B cell (primary cell): ENCODE measurements at regions not wholly inside any gene's neighbourhood (a gene's known extent, or its start where the extent isn't known, plus 50 kb on each side); places are given as distances from the start of the nearest gene placed in this dataset.
"Not testable (repeated sequence)": the region's sequence is repeated elsewhere in the genome, so short reads cannot be mapped to it uniquely, and the experiment has no call there.

ENCODE experiments used
- ATAC-seq: fragments of 200-7000 bp; cut with Tn5 transposase; one replicate; pipeline ENCODE4 v1.10.0; 2021; ENCODE audit warnings: low read depth, mild to moderate bottlenecking, moderate number of reproducible peaks, moderate library complexity
- CTCF ChIA-PET: fragments of 350-600 bp; sonication (Branson Sonifier 250); formaldehyde crosslinking; loops from one replicate; lab custom pipeline; 2021; ENCODE audit warnings: antibody characterized with exemption, inconsistent platforms; lab: Charles Lee
- POLR2A ChIA-PET: fragments of 350-600 bp; sonication (Branson Sonifier 250); formaldehyde crosslinking; loops from one replicate; lab custom pipeline; 2021; ENCODE audit warnings: antibody characterized with exemption; lab: Charles Lee
- DNase-seq: peaks from one replicate; pipeline ENCODE4 v3.0.0; 2013
- H2AFZ ChIP-seq: 2 replicates; pipeline ENCODE4 v1.6.1; 2012; ENCODE audit warnings: mild to moderate bottlenecking, low read depth, low read length; ENCODE audit not compliant: insufficient read depth, poor library complexity, severe bottlenecking
- H3K27ac ChIP-seq, 2 donors: 1 replicate in 1 of 2; 2 replicates in 1 of 2; pipeline ENCODE4 v1.5.1; 2012 to 2013; ENCODE audit warnings: low read length in 2 of 2, mild to moderate bottlenecking in 2 of 2, moderate library complexity in 1 of 2
- H3K27me3 ChIP-seq, 4 experiments: fragments of 200-600 bp in 1 of 4; sonication (generic) in 1 of 4; replicated peaks in 1 of 4; 1 replicate in 2 of 4; 2 replicates in 2 of 4; pipeline versions ENCODE4 v1.6.1 to v1.7.0; 2013 to 2016; ENCODE audit warnings: low read length in 3 of 4, mild to moderate bottlenecking in 2 of 4, mixed read lengths in 1 of 4, moderate library complexity in 1 of 4; ENCODE audit not compliant: insufficient read depth in 4 of 4, control insufficient read depth in 3 of 4; ENCODE audit errors: control extremely low read depth in 1 of 4
- H3K36me3 ChIP-seq, 2 experiments: replicated peaks in 1 of 2; 1 replicate in 1 of 2; 2 replicates in 1 of 2; pipeline versions ENCODE4 v1.6.1 to v1.7.1; 2013; ENCODE audit warnings: low read length in 1 of 2; ENCODE audit not compliant: insufficient read depth in 2 of 2, control insufficient read depth in 1 of 2; ENCODE audit errors: control extremely low read depth in 1 of 2, extremely low read depth in 1 of 2
- H3K4me1 ChIP-seq, 2 donors: fragments of 200-600 bp in 1 of 2; sonication (generic) in 1 of 2; 1 replicate in 1 of 2; 2 replicates in 1 of 2; pipeline versions ENCODE4 v1.5.1 to v1.6.1; 2013 to 2017; ENCODE audit warnings: low read length in 2 of 2; ENCODE audit not compliant: control insufficient read depth in 2 of 2, insufficient read depth in 2 of 2
- H3K4me2 ChIP-seq: replicated peaks from 2 replicates; pipeline ENCODE3; 2012; ENCODE audit warnings: mild to moderate bottlenecking, low read depth, low read length; ENCODE audit not compliant: poor library complexity, severe bottlenecking
- H3K4me3 ChIP-seq, 5 experiments: fragments of 200-600 bp in 1 of 5; sonication (generic) in 1 of 5; 1 replicate in 3 of 5; 2 replicates in 2 of 5; pipeline versions ENCODE4 v1.5.1 to v1.7.0; 2011 to 2016; ENCODE audit warnings: low read length in 4 of 5, mild to moderate bottlenecking in 4 of 5, low read depth in 2 of 5, control low read depth in 1 of 5, moderate library complexity in 1 of 5; ENCODE audit not compliant: insufficient read depth in 1 of 5; ENCODE audit errors: control extremely low read depth in 1 of 5, extremely low read depth in 1 of 5
- H3K79me2 ChIP-seq: fragments of 200-600 bp; sonication (generic); one replicate; pipeline ENCODE4 v1.6.0; 2016; ENCODE audit warnings: low read length; ENCODE audit not compliant: control insufficient read depth, insufficient read depth
- H3K9ac ChIP-seq: fragments of 200-600 bp; sonication (generic); 2 replicates; pipeline ENCODE4 v1.6.1; 2017; ENCODE audit warnings: mild to moderate bottlenecking, low read length, moderate library complexity
- H3K9me3 ChIP-seq, 3 donors: one replicate each; pipeline versions ENCODE4 v1.6.1 to v1.7.1; 2013; ENCODE audit warnings: low read length in 2 of 3; ENCODE audit not compliant: control insufficient read depth in 2 of 3, insufficient read depth in 1 of 3; ENCODE audit errors: control extremely low read depth in 1 of 3
- H4K20me1 ChIP-seq: 2 replicates; pipeline ENCODE4 v1.6.0; 2012; ENCODE audit warnings: mild to moderate bottlenecking, low read length; ENCODE audit not compliant: insufficient read depth, control insufficient read depth, poor library complexity, severe bottlenecking
- H3K27ac Mint-ChIP-seq: one replicate; pipeline ENCODE4 v1.8.0; 2021; ENCODE audit warnings: mixed read lengths
- H3K27me3 Mint-ChIP-seq: one replicate; pipeline ENCODE4 v1.8.0; 2021; ENCODE audit warnings: mixed read lengths
- H3K4me1 Mint-ChIP-seq: one replicate; pipeline ENCODE4 v1.8.0; 2021; ENCODE audit warnings: mixed read lengths
- H3K4me3 Mint-ChIP-seq: one replicate; pipeline ENCODE4 v1.8.0; 2021; ENCODE audit warnings: mixed read lengths
- H3K9me3 Mint-ChIP-seq: one replicate; pipeline ENCODE4 v1.8.0; 2022; ENCODE audit warnings: mixed read lengths; ENCODE audit not compliant: insufficient read depth
- EZH2 ChIP-seq: IDR thresholded peaks from 2 replicates; pipeline ENCODE4 v1.6.1; 2012; ENCODE audit warnings: borderline replicate concordance, low read depth, mild to moderate bottlenecking, moderate library complexity, low read length; ENCODE audit not compliant: insufficient read depth, poor library complexity, severe bottlenecking
- WGBS: methylation state at CpG from one replicate; pipeline ENCODE4 v1.1.5; 2013; ENCODE audit warnings: missing lambda C conversion rate; ENCODE audit not compliant: insufficient coverage; 5-methylcytosine and 5-hydroxymethylcytosine counted together
- intact Hi-C: fragments of 100-400 bp; cut with micrococcal nuclease; formaldehyde crosslinking; loops from one replicate; pipeline ENCODE4 v1.10.0; 2022
- TF ChIP-seq, protein P1 (sequence below): fragments of 200-600 bp; IDR thresholded peaks from one replicate; pipeline ENCODE4 v1.8.0; 2022; ENCODE audit warnings: antibody characterized with exemption, mild to moderate bottlenecking

DNA sequence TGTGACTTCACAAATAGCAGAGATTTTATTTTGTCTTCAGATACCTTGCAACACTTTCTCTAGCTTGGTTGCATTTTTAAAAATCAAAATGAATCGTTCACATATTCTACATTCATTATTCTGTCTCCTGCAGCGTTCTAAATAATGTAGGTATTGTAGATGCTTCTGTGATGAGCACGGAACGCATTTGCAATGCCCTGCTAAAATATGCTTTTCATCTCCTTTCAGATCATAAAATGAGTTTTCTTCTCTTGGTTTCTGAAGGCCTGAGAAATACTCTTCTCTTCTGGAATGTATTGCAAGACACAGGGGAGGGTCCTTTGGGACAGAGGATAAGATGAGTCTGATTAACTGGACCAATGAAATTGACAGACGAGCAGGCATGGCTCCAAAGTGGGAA is 390.7 kb downstream of the PREX1 start:
- Mint-ChIP-seq H3K27ac (no peak overlapping the region), H3K27me3 (peaks cover 45% of the 10 kb centered on the region), H3K4me3 (no peak overlapping the region), H3K4me1 (no peaks in the 10 kb centered on the region), H3K9me3 (peaks cover 3% of the 10 kb centered on the region)
- ChIA-PET POLR2A (no interaction called here), CTCF (no interaction called here)
- Histone ChIP-seq H3K27ac (no peak overlapping the region), H3K9me3 (peaks cover 1 to 16% (median 4%) of the 10 kb centered on the region in 3 donors), H4K20me1 (no peaks in the 10 kb centered on the region), H3K9ac (no peak overlapping the region), H3K27me3 (peaks cover 0 to 23% (median 4%) of the 10 kb centered on the region in 4 experiments), H3K36me3 (no peaks in the 10 kb centered on the region), H3K4me3 (no peak overlapping the region), H3K79me2 (no peaks in the 10 kb centered on the region), H2AFZ (no peak overlapping the region), H3K4me2 (no peak overlapping the region), H3K4me1 (no peaks in the 10 kb centered on the region)
- DNase-seq (no peak), ATAC-seq (no peak)
- TF ChIP-seq EZH2, result no peak
- TF ChIP-seq, protein P1, sequence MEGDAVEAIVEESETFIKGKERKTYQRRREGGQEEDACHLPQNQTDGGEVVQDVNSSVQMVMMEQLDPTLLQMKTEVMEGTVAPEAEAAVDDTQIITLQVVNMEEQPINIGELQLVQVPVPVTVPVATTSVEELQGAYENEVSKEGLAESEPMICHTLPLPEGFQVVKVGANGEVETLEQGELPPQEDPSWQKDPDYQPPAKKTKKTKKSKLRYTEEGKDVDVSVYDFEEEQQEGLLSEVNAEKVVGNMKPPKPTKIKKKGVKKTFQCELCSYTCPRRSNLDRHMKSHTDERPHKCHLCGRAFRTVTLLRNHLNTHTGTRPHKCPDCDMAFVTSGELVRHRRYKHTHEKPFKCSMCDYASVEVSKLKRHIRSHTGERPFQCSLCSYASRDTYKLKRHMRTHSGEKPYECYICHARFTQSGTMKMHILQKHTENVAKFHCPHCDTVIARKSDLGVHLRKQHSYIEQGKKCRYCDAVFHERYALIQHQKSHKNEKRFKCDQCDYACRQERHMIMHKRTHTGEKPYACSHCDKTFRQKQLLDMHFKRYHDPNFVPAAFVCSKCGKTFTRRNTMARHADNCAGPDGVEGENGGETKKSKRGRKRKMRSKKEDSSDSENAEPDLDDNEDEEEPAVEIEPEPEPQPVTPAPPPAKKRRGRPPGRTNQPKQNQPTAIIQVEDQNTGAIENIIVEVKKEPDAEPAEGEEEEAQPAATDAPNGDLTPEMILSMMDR, result no peak
- WGBS, result 85% methylated on average over 1 of the region's 5 CpGs
- intact Hi-C loops, result no loop called here

DNA sequence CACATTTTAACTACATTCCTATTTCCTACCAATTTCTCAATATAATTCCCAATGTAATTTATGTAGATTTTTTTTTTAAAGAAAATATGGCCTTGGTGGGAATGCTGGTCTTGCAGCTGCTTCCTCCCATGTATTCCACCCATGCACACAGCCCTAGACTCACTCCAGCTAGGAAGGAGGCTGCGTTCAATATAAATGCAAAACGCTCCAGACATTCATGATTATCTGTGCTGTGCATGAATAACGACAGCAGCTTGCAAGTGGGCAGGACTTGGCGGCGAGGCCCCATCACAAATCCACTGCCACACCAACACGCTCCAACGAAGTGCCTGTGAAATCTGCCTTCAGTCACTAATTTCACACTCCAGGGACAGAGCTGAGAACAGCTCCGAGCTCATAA is 391.2 kb downstream of the PREX1 start:
- H2AFZ ChIP-seq, H3K9me3 Mint-ChIP-seq, H3K4me1 Mint-ChIP-seq, H3K4me3 ChIP-seq, POLR2A ChIA-PET, H3K4me3 Mint-ChIP-seq, CTCF ChIA-PET, intact Hi-C loops, H3K27ac ChIP-seq, ATAC-seq, DNase-seq, H4K20me1 ChIP-seq, H3K9ac ChIP-seq, H3K36me3 ChIP-seq, H3K79me2 ChIP-seq, H3K27ac Mint-ChIP-seq, H3K4me1 ChIP-seq, H3K4me2 ChIP-seq: not testable (repeated sequence)
- peaks cover 41% of the 10 kb centered on the region for H3K27me3 Mint-ChIP-seq
- Histone ChIP-seq H3K27me3 (peaks cover 0 to 23% (median 4%) of the 10 kb centered on the region in 4 experiments), H3K9me3 (peaks cover 1 to 22% (median 9%) of the 10 kb centered on the region in 3 donors)
- 91% methylated on average over 5 of the region's 8 CpGs for WGBS
